Hematopoietic multipotent progenitor cell treated with erythropoietin and hydrocortisone succinate and interleukin-3 and kit ligand, for 17 days (in vitro differentiated cells): ENCODE measurements at regions not wholly inside any gene's neighbourhood (a gene's known extent, or its start where the extent isn't known, plus 50 kb on each side); places are given as distances from the start of the nearest gene placed in this dataset.
A peak's percentile ranks its signal among the peaks of the same experiment; 100 is the strongest.

Experiments
- DNase-seq: peaks from one replicate; pipeline ENCODE4 v3.0.0-alpha.2; 2015; ENCODE audit warnings: low spot score

DNA sequence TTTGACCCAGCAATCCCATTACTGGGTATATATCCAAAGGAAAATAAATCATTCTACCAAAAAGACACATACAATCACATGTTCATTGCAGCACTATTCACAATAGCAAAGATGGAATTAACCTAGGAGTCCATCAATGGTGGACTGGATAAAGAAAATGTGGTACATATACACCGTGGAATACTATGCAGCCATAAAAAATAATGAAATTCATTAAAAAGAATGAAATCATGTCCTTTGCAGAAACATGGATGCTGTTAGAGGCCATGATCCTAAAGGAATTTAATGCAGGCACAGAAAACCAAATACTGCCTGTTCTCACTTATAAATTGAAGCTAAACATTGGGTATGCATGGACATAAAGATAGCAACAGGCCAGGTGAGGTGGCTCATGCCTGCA is 61.9 kb upstream of the BMP6 start:
- no peak for DNase-seq

GRCh38 chr6:7668936-7669335 is 57.0 kb upstream of the BMP6 start:
- no peak for DNase-seq

- DNase-seq = no peak
Observed at GRCh38 chr6:7669742-7670141, 56.2 kb upstream of the BMP6 start.

DNA sequence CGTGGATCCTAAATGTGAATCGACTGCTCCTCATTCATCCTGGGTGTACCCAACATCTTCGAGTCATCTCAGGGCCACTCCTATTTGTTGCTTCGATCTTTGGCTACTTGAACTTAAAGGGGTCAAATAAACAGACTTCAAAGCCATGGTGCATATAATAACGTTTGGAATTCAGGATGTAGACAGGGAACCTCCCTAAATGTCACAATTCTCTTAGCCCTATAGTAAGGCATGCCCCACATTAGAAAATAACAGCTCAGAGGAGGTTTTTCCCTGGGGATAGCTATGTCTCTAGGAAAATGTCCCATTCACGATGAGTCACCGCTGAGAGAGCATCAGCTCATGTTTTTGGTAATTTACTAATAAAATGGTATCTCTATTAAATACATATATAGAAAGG is 54.8 kb upstream of the BMP6 start:
- no peak for DNase-seq

DNA sequence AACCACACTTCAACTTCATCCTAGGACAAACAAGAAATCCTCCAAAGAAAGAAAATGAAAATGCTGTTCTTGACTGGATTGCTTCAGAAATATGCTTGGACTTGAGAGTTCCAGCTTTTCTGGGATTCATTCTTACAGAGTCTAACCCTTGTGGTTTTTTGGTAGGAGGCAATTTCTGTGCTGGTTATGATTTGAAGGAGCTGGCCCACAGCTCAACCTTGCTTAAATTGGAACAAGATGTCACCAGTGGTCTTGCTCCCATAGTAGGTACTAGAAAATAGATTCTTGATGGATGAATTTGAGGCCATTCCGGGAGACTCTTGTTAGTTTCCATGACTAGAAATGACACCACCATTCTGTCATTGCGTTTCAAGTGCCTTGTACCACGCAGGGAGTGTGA is 54.3 kb upstream of the BMP6 start:
- DNase-seq = no peak

- DNase-seq = no peak
Observed at GRCh38 chr6:7672066-7673062, 53.5 kb upstream of the BMP6 start.

DNA sequence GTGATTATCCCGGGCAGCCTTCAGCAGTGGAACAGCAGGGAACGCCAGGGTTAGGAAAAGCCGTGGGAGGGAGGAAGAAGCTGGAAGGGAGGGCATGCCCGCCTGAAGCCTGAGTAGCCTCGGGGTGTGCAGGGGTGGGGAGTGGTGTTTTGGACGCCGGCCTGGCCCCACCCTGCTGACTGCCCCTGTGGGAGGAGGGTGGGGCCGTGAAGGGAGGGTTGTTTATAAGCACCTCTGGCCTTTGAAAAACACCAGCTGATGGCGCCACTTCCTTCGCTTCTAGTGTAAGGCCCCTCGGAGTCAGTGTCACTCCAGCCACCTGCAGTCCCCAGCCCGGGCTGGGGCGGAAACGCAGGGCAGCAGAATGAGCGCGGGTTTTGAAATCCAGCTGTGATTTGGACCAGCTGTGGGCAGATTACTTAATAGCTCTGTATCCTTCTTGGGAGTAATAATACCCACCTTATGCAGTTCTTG is 52.8 kb upstream of the BMP6 start:
- peak; percentile 71 for DNase-seq

DNA sequence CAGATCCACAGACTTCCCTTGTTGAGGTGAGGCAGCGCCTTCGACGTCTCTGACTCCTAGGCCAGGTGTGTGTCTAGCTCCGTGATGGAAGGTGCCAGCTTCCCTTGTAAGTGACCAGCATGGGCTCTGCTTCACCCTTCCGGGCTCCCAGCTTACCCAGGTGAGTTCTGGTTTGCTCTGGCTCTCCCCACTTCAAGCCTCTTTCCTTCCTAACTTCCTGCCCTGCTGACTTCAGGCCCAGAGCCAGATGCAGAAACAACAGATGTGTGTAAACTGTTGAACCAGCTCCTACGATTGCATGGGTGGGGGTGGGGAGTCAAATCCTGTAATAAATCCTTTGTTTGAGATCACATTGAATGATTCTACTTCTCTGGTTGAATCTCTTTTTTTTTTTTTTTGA is 51.6 kb upstream of the BMP6 start:
- DNase-seq = no peak

GRCh38 chr6:7675353-7675945 is 50.5 kb upstream of the BMP6 start:
- peak; percentile 32 for DNase-seq
